ENCODE measurements at regions not wholly inside any gene's neighbourhood (a gene's known extent, or its start where the extent isn't known, plus 50 kb on each side); places are given as distances from the start of the nearest gene placed in this dataset.

DNA sequence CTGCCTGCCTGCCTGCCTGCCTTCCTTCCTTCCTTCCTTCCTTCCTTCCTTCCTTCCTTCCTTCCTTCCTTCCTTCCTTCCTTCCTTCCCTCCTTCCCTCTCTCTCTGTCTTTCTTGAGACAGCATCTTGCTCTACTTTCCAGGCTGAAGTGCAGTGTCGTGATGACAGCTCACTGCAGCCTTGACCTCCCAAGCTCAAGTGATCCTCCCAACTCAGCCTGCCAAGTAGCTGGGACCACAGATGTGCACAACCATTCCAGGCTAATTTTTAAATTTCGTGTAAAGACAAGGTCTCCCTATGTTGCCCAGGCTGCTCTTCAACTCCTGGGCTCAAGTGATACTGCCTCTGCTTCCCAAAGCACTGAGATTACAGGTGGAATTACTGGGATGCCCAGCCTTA, 328.2 kb upstream of the SORL1-AS1 start:
- Mint-ChIP-seq H3K27me3 (peaks cover 0 to 2% (median 0%) of the 10 kb centered on the region in 5 donors), H3K9me3 (peaks cover 0 to 28% (median 7%) of the 10 kb centered on the region in 9 donors), H3K27ac (no peak overlapping the region), H3K4me1 (no peaks in the 10 kb centered on the region), H3K4me3 (no peak overlapping the region), H3K36me3 (peaks cover 0 to 3% (median 0%) of the 10 kb centered on the region in 3 donors)
- DNase-seq, result no peak
- POLR2A ChIA-PET, result no interaction called here
- no peak for ATAC-seq

GRCh38 chr11:121777056-121777455, 324.3 kb upstream of the SORL1-AS1 start:
- DNase-seq, result no peak
- Mint-ChIP-seq H3K27me3 (no peaks in the 10 kb centered on the region), H3K4me3 (no peak overlapping the region), H3K36me3 (no peaks in the 10 kb centered on the region), H3K4me1 (no peaks in the 10 kb centered on the region), H3K27ac (no peak overlapping the region), H3K9me3 (peaks cover 0 to 6% (median 1%) of the 10 kb centered on the region in 9 donors)
- POLR2A ChIA-PET, result no interaction called here
- no peak for ATAC-seq

- POLR2A ChIA-PET, result no interaction called here
- ATAC-seq (no peak), DNase-seq (no peak)
- H3K4me1 Mint-ChIP-seq, result no peaks in the 10 kb centered on the region
- no peak overlapping the region for H3K4me3 Mint-ChIP-seq
- H3K27ac Mint-ChIP-seq, result no peak overlapping the region
- peaks cover 0 to 8% (median 0%) of the 10 kb centered on the region in 5 donors for H3K27me3 Mint-ChIP-seq
- no peaks in the 10 kb centered on the region for H3K36me3 Mint-ChIP-seq
- peaks cover 0 to under 1% (median 0%) of the 10 kb centered on the region in 9 donors for H3K9me3 Mint-ChIP-seq
Measured at GRCh38 chr11:121775276-121775675, 322.5 kb upstream of the SORL1-AS1 start.

- H3K4me1 Mint-ChIP-seq, result no peaks in the 10 kb centered on the region
- POLR2A ChIA-PET, result no interaction called here
- H3K4me3 Mint-ChIP-seq, result no peak overlapping the region
- ATAC-seq (no peak), DNase-seq (no peak)
- H3K27ac Mint-ChIP-seq, result no peak overlapping the region
- peaks cover 3 to 22% (median 8%) of the 10 kb centered on the region in 5 donors for H3K27me3 Mint-ChIP-seq
- H3K9me3 Mint-ChIP-seq, result no peaks in the 10 kb centered on the region
- peaks cover 0 to 5% (median 0%) of the 10 kb centered on the region in 3 donors for H3K36me3 Mint-ChIP-seq
Measured at GRCh38 chr11:121773076-121773475, 320.3 kb upstream of the SORL1-AS1 start.

- ATAC-seq, result no peak
- no peak for DNase-seq
- H3K36me3 Mint-ChIP-seq, result peaks cover 0 to 5% (median 0%) of the 10 kb centered on the region in 3 donors
- POLR2A ChIA-PET, result no interaction called here
- peaks cover 0 to 6% (median 0%) of the 10 kb centered on the region in 4 donors for H3K4me1 Mint-ChIP-seq
- H3K4me3 Mint-ChIP-seq, result no peak overlapping the region
- H3K9me3 Mint-ChIP-seq, result no peaks in the 10 kb centered on the region
- no peak overlapping the region for H3K27ac Mint-ChIP-seq
- H3K27me3 Mint-ChIP-seq, result peaks cover 3 to 24% (median 10%) of the 10 kb centered on the region in 5 donors
Measured at GRCh38 chr11:121770939-121771595, 318.3 kb upstream of the SORL1-AS1 start.

DNA sequence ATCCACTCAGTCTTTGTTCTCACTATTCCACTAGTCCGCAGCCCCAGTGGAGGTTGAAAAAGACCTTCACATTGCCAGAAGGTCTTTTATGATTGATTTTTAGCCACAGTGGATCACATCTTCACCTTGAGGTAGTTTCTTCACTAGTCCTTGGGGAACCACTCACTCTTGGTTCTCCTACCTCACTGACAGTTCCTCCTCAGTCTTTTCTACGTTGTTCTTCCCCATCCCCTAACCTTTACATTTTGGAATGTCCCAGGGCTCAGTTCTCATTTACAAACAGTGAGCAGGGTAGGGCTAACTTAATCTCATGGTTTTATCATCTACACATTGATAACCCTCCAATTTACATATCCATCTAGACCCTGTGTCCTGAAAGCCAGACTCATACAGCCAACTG, 316.4 kb upstream of the SORL1-AS1 start:
- H3K4me3 Mint-ChIP-seq, result no peak overlapping the region
- H3K27me3 Mint-ChIP-seq, result peaks cover 4 to 30% (median 13%) of the 10 kb centered on the region in 5 donors
- no peak for DNase-seq
- H3K4me1 Mint-ChIP-seq, result peaks cover 0 to 6% (median 0%) of the 10 kb centered on the region in 4 donors
- POLR2A ChIA-PET, result no interaction called here
- no peak overlapping the region for H3K27ac Mint-ChIP-seq
- no peak for ATAC-seq
- H3K9me3 Mint-ChIP-seq, result no peaks in the 10 kb centered on the region
- H3K36me3 Mint-ChIP-seq, result peaks cover 0 to 5% (median 0%) of the 10 kb centered on the region in 3 donors

- H3K9me3 Mint-ChIP-seq, result no peaks in the 10 kb centered on the region
- peaks cover 0 to 15% (median 0%) of the 10 kb centered on the region in 4 donors for H3K4me1 Mint-ChIP-seq
- no peak overlapping the region for H3K27ac Mint-ChIP-seq
- H3K4me3 Mint-ChIP-seq, result no peak overlapping the region
- peaks cover 4 to 38% (median 19%) of the 10 kb centered on the region in 5 donors for H3K27me3 Mint-ChIP-seq
- H3K36me3 Mint-ChIP-seq, result peaks cover 0 to 5% (median 0%) of the 10 kb centered on the region in 3 donors
- DNase-seq, result no peak
- POLR2A ChIA-PET, result no interaction called here
- ATAC-seq, result no peak
Measured at GRCh38 chr11:121767433-121767832, 314.7 kb upstream of the SORL1-AS1 start.

GRCh38 chr11:121766991-121767390, 314.2 kb upstream of the SORL1-AS1 start:
- Mint-ChIP-seq H3K4me1 (peaks cover 0 to 15% (median 0%) of the 10 kb centered on the region in 4 donors), H3K27ac (no peak overlapping the region), H3K4me3 (no peak overlapping the region), H3K27me3 (peaks cover 4 to 38% (median 20%) of the 10 kb centered on the region in 5 donors), H3K36me3 (peaks cover 0 to 5% (median 0%) of the 10 kb centered on the region in 3 donors), H3K9me3 (no peaks in the 10 kb centered on the region)
- ATAC-seq (no peak), DNase-seq (no peak)
- POLR2A ChIA-PET, result no interaction called here

- Mint-ChIP-seq H3K27ac (no peak overlapping the region), H3K9me3 (no peaks in the 10 kb centered on the region), H3K36me3 (peaks cover 0 to 5% (median 0%) of the 10 kb centered on the region in 3 donors), H3K4me1 (peaks cover 0 to 15% (median 0%) of the 10 kb centered on the region in 4 donors), H3K27me3 (peaks cover 4 to 31% (median 19%) of the 10 kb centered on the region in 5 donors), H3K4me3 (no peak overlapping the region)
- DNase-seq (no peak), ATAC-seq (no peak)
- POLR2A ChIA-PET, result no interaction called here
Measured at GRCh38 chr11:121766166-121766565, 313.4 kb upstream of the SORL1-AS1 start.

DNA sequence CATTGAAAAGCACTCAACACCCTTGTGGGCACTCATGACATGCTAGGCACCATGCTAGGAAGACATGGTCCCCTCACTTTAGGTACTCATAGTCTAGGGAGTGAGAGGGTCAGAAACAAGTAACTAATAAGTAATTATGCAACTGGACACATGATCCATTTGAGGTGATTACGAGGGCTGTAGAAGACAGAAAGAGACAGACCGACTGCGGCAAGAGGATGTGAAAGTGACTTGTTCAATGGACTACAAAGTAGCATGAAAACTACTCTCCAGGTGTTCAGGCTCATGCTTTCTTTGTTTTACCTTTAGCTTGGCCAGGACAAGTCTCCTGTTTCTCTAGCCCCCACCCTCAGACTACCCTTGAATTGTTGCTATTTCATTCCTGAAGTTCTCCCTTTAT, 310.8 kb upstream of the SORL1-AS1 start:
- Mint-ChIP-seq H3K27me3 (peaks cover 1 to 18% (median 10%) of the 10 kb centered on the region in 5 donors), H3K4me3 (no peak overlapping the region), H3K36me3 (no peaks in the 10 kb centered on the region), H3K27ac (no peak overlapping the region), H3K9me3 (no peaks in the 10 kb centered on the region), H3K4me1 (peaks cover 0 to 15% (median 0%) of the 10 kb centered on the region in 4 donors)
- POLR2A ChIA-PET, result no interaction called here
- DNase-seq (no peak), ATAC-seq (no peak)

- Mint-ChIP-seq H3K4me1 (peaks cover 0 to 14% (median 0%) of the 10 kb centered on the region in 4 donors), H3K27me3 (peaks cover 1 to 18% (median 10%) of the 10 kb centered on the region in 5 donors), H3K27ac (no peak overlapping the region), H3K9me3 (no peaks in the 10 kb centered on the region), H3K4me3 (no peak overlapping the region), H3K36me3 (no peaks in the 10 kb centered on the region)
- DNase-seq (no peak), ATAC-seq (no peak)
- POLR2A ChIA-PET, result no interaction called here
Measured at GRCh38 chr11:121762820-121763219, 310.1 kb upstream of the SORL1-AS1 start.

GRCh38 chr11:121761186-121761585, 308.4 kb upstream of the SORL1-AS1 start:
- no peaks in the 10 kb centered on the region for H3K9me3 Mint-ChIP-seq
- H3K27ac Mint-ChIP-seq, result no peak overlapping the region
- ATAC-seq (no peak), DNase-seq (no peak)
- POLR2A ChIA-PET, result no interaction called here
- H3K27me3 Mint-ChIP-seq, result peaks cover 1 to 17% (median 10%) of the 10 kb centered on the region in 5 donors
- H3K4me1 Mint-ChIP-seq, result peaks cover 0 to 9% (median 0%) of the 10 kb centered on the region in 4 donors
- H3K4me3 Mint-ChIP-seq, result no peak overlapping the region
- H3K36me3 Mint-ChIP-seq, result no peaks in the 10 kb centered on the region

GRCh38 chr11:121757480-121758125, 304.8 kb upstream of the SORL1-AS1 start:
- no peak for ATAC-seq
- no peak for DNase-seq
- H3K9me3 Mint-ChIP-seq, result no peaks in the 10 kb centered on the region
- no peak overlapping the region for H3K4me3 Mint-ChIP-seq
- H3K27ac Mint-ChIP-seq, result no peak overlapping the region
- POLR2A ChIA-PET, result no interaction called here
- peaks cover 0 to 3% (median 0%) of the 10 kb centered on the region in 5 donors for H3K27me3 Mint-ChIP-seq
- no peaks in the 10 kb centered on the region for H3K4me1 Mint-ChIP-seq
- H3K36me3 Mint-ChIP-seq, result no peaks in the 10 kb centered on the region

Data from naive thymus-derived CD8-positive, alpha-beta T cell (primary cell).